IPS-18a (cell line): ENCODE measurements at regions not wholly inside any gene's neighbourhood (a gene's known extent, or its start where the extent isn't known, plus 50 kb on each side); places are given as distances from the start of the nearest gene placed in this dataset.
"Not testable (repeated sequence)": the region's sequence is repeated elsewhere in the genome, so short reads cannot be mapped to it uniquely, and the experiment has no call there.

Experiments
- H3K27ac ChIP-seq: one replicate; pipeline ENCODE4 v1.5.1; 2013; ENCODE audit warnings: low read length
- H3K27me3 ChIP-seq: one replicate; pipeline ENCODE4 v1.6.1; 2013; ENCODE audit warnings: mild to moderate bottlenecking, low read length; ENCODE audit not compliant: control insufficient read depth, insufficient read depth
- H3K36me3 ChIP-seq: one replicate; pipeline ENCODE4 v1.6.1; 2013; ENCODE audit warnings: low read depth, low read length; ENCODE audit not compliant: control insufficient read depth
- H3K4me1 ChIP-seq: one replicate; pipeline ENCODE4 v1.6.1; 2013; ENCODE audit warnings: low read depth, low read length; ENCODE audit not compliant: control insufficient read depth
- H3K4me3 ChIP-seq: one replicate; pipeline ENCODE4 v1.5.1; 2013; ENCODE audit warnings: low read length
- H3K9ac ChIP-seq: one replicate; pipeline ENCODE4 v1.6.1; 2013; ENCODE audit warnings: mild to moderate bottlenecking, low read length, moderate library complexity
- H3K9me3 ChIP-seq: one replicate; pipeline ENCODE4 v1.6.1; 2013; ENCODE audit warnings: low read depth, low read length; ENCODE audit not compliant: control insufficient read depth

DNA sequence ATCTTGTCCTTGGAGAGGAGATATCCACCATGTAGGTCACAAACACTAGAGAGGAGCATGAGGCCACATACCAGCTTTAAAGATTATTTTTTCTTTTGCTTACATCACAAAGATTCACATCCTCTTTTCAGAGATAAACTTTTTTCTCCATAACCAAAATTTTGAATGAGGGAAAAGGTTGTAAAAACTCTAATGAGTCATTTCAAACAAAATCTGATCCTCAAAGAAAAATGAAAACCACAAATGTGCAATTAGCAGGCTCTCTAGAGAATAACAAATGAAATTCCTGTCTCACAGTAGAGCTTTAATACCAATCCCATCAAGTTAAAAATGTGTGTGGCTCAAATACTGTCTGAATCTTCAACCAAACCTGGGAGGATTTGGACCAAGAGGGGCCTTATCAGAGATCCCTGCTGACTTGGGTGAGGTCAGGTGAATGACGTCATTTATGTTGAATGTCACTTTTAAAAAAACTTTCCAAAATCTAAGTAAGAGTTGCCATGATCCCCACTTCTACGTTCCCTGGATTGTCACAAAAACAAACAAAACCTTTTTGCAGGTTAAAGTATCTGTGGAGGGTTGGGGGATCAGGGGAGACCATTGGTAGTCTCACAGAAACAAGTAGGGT, 261.5 kb upstream of the NPSR1 start:
- no peak overlapping the region for H3K27ac ChIP-seq
- no peaks in the 10 kb centered on the region for H3K9me3 ChIP-seq
- no peak overlapping the region for H3K4me3 ChIP-seq
- no peaks in the 10 kb centered on the region for H3K27me3 ChIP-seq
- no peak overlapping the region for H3K9ac ChIP-seq
- H3K36me3 ChIP-seq: no peaks in the 10 kb centered on the region
- peaks cover 32% of the 10 kb centered on the region for H3K4me1 ChIP-seq

DNA sequence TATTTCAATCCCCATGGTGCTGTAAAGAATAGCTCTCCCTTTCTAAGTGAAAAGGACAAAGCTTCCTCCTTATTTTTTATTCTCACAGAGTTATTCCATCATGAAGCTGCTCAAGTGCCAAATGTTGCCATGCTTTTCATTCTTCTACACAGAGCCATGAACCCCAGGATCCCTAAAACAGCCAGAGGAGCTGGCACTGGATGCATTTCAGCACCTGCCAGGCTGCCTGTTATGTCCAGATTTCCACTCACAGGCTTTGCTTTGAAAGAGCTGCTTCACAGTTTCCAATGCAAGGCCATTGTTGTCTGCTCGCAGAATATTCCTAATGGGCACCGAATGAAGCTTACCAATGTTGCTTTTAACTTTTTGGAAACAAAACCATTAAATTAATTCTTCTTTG, 256.2 kb upstream of the NPSR1 start:
- Histone ChIP-seq H3K27me3 (no peaks in the 10 kb centered on the region), H3K9me3 (no peaks in the 10 kb centered on the region), H3K27ac (no peak overlapping the region)

DNA sequence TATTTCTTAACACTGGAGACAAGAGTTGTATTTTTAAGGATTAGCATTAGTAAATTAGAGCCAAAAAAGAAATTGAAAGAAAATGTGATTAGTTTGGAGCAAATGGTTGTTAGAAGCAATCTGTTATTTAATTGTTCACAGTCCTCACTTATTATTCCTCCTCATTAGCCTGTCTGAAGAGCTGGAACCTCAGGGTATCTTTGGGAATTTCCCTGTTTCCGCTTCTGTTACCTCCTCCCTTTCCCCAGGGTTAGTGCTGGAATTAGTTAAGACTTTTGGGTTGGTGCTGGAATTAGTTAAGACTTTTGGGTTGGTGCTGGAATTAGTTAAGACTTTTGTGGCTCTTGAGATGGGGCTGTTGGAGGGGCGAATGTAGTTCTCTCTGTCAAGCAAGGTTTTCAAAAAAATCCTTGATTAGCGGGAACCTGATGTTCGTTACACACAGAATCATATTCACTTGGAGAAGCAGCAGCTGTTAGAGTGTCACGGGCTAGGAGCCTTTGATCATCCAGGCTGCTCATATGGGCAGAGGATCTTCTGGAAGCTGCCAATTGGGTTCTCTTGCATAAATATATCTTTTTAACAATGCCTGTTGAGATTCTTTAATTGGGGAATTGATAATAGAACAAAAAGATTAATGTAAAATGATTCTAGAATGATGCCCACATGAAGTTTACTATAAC, 251.0 kb upstream of the NPSR1 start:
- H3K4me3 ChIP-seq: no peak overlapping the region
- no peaks in the 10 kb centered on the region for H3K27me3 ChIP-seq
- no peak overlapping the region for H3K9ac ChIP-seq
- H3K36me3 ChIP-seq: no peaks in the 10 kb centered on the region
- H3K27ac ChIP-seq: no peak overlapping the region
- H3K4me1 ChIP-seq: peaks cover 5% of the 10 kb centered on the region
- H3K9me3 ChIP-seq: no peaks in the 10 kb centered on the region

More for the DNA sequence above, 256.2 kb upstream of the NPSR1 start:
- no peaks in the 10 kb centered on the region for H3K36me3 ChIP-seq
- H3K4me3 ChIP-seq: no peak overlapping the region
- H3K9ac ChIP-seq: no peak overlapping the region
- peaks cover 5% of the 10 kb centered on the region for H3K4me1 ChIP-seq

DNA sequence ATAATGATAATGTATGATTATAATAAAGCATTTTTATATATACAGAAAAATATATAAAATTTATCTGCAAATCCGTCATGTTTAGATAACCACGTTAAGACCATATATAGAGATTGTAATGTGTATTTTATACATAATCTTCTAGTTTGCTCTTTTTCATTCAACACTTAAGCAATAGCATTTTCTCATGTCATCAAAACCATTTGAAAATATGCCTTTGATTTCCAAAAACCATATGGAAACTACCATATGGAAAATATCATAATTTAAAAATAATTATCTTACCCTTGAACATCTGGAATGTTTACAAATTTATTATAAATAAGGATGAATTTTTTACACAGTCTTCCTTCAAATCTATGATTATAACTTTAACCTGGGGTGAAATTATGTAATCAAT, 250.4 kb upstream of the NPSR1 start:
- Histone ChIP-seq H3K4me1 (peaks cover 5% of the 10 kb centered on the region), H3K9me3 (no peaks in the 10 kb centered on the region), H3K36me3 (no peaks in the 10 kb centered on the region), H3K9ac (no peak overlapping the region), H3K27ac (no peak overlapping the region), H3K27me3 (no peaks in the 10 kb centered on the region), H3K4me3 (no peak overlapping the region)

DNA sequence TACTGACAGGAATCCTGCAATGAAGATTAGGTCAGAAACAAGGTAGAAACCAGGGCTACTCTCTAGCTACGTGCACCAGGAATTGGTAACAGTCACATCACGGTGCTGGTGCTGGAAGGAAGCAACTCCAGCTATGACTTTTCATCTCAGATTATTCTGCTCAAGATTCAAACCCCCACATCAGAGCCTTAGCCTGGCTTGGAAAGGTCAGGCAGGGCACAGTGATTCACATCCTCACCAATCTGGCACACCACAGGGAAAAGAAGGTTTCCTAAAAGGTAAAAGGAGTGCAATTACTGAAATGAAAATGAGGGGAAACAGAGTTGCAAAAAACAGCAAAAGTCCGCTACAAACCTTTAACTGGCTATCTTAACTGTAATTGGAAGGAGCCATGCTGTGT, 240.2 kb upstream of the NPSR1 start:
- Histone ChIP-seq H3K27ac (no peak overlapping the region), H3K27me3 (no peaks in the 10 kb centered on the region), H3K4me3 (no peak overlapping the region), H3K4me1 (peaks cover 3% of the 10 kb centered on the region), H3K9ac (no peak overlapping the region), H3K9me3 (no peaks in the 10 kb centered on the region), H3K36me3 (no peaks in the 10 kb centered on the region)

DNA sequence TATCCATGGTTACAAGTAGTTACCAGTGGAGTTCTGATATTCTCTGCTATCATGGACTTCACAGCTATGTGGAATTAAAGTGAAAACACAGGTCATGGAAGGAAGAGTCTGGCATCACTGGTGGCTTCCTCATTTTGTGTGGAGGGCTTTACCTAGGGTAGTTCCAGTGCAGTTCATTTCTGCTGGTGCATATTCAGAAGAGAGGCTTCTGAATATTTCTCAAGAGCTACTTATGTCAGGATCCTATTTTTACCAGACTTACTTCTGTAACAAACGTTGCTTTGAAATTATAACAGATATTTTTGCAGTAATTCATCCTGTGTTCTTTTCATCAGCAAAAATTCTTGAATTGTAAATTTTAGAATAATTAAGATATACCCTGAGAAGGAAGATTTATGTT, 236.5 kb upstream of the NPSR1 start:
- Histone ChIP-seq H3K27me3 (no peaks in the 10 kb centered on the region), H3K9me3 (no peaks in the 10 kb centered on the region), H3K36me3 (no peaks in the 10 kb centered on the region), H3K27ac (no peak overlapping the region), H3K4me1 (peaks cover 3% of the 10 kb centered on the region), H3K9ac (no peak overlapping the region), H3K4me3 (no peak overlapping the region)

DNA sequence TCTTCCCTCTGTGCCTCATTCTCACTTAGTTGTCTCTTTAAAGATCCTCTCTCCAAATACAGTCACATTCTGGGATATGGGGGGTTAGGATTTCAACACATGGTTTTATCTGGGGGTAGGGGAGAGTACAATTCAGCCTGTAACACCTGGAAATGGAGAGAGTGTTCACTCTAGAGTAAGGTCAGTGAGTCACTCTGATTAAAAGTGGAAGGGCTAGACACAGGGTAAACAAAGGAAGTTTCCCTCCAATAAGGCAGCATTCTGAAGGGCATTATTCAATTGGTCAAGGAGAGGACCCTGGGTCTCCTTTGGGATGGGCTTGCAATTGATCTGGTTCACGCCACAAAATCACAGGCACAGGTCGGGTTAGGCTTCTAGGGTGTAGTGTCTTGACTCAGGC, 232.8 kb upstream of the NPSR1 start:
- no peaks in the 10 kb centered on the region for H3K27me3 ChIP-seq
- H3K4me1 ChIP-seq: no peaks in the 10 kb centered on the region
- no peak overlapping the region for H3K9ac ChIP-seq
- no peak overlapping the region for H3K27ac ChIP-seq
- H3K36me3 ChIP-seq: no peaks in the 10 kb centered on the region
- no peak overlapping the region for H3K4me3 ChIP-seq
- H3K9me3 ChIP-seq: no peaks in the 10 kb centered on the region

DNA sequence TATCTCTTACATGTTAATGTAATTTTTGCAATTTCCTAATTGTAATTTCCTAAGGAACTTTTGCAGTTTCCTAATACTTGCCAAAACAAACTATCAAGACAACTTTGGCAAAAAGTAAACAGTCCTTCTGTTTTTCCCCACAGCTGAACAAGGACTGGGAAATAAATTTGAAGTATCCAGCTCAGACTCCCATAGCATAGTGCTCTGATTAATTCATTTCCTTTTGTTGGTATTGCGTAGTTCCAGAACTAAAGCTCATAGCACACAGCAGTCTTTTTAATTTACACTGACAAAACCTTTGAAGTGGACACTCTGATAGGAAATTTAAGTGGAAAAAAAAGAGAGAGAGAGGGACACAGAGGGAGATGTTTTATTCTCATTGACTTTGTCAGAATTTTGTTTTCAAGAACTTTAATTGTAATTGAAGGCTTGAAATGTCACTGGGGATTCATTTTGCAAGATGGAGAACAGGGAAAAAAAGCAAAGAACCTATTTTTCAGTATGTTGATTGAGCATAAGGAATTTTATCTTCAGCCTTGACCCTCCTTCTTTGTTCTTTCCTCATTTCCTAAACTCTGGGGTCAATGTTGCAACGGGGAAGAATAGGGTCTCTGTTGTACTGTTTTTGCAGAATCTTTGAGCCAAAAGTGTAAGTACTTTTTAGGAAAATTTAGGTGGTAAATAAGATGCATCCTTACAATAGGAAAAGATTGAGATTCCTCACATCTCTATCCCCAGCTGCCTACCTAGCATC, 232.2 kb upstream of the NPSR1 start:
- H3K4me3 ChIP-seq: no peak overlapping the region
- H3K27ac ChIP-seq: no peak overlapping the region
- no peaks in the 10 kb centered on the region for H3K27me3 ChIP-seq
- H3K36me3 ChIP-seq: no peaks in the 10 kb centered on the region
- no peaks in the 10 kb centered on the region for H3K9me3 ChIP-seq
- H3K4me1 ChIP-seq: no peaks in the 10 kb centered on the region
- H3K9ac ChIP-seq: no peak overlapping the region

DNA sequence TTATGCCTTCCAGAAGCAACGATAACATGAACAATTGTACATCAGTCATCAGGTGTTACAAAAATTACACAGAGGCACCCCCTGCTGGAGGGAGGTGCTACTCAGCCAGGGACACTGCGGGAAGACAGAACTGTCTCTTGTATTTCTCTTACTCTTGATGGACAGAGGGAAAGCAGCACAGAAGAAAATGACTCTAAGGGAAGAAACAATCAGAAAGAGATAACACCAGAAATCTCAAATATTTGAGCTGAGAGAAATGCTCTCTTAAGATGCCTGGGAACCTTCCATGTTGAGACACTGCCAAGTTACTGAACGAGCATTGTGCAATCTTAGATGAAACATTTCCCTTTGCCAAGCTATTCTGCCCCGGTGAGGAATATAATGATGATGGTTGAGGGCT, 227.6 kb upstream of the NPSR1 start:
- no peak overlapping the region for H3K9ac ChIP-seq
- H3K9me3 ChIP-seq: no peaks in the 10 kb centered on the region
- no peaks in the 10 kb centered on the region for H3K4me1 ChIP-seq
- H3K27ac ChIP-seq: no peak overlapping the region
- no peak overlapping the region for H3K4me3 ChIP-seq
- H3K36me3 ChIP-seq: no peaks in the 10 kb centered on the region
- no peaks in the 10 kb centered on the region for H3K27me3 ChIP-seq

DNA sequence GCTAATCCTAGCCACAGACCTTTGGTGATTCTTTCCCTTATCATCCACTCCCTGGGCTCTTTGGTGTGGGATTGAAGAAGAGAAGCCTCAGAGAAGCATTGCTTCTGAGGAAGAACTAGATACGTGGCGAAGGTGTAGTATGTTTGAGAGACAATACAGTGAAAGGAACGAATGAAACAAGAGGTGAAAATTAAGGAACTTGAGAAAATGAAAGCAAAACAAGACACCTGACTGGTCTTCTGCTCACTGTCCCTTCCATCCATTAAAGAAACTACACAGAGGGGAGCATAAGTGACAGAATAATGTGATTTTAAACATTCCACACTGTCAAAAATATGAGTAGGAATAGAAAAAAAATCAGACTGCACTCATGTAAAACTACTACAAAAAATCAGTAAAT, 219.6 kb upstream of the NPSR1 start:
- Histone ChIP-seq H3K9me3 (no peaks in the 10 kb centered on the region), H3K36me3 (no peaks in the 10 kb centered on the region), H3K27ac (no peak overlapping the region), H3K9ac (no peak overlapping the region), H3K4me3 (no peak overlapping the region), H3K27me3 (no peaks in the 10 kb centered on the region), H3K4me1 (no peaks in the 10 kb centered on the region)

DNA sequence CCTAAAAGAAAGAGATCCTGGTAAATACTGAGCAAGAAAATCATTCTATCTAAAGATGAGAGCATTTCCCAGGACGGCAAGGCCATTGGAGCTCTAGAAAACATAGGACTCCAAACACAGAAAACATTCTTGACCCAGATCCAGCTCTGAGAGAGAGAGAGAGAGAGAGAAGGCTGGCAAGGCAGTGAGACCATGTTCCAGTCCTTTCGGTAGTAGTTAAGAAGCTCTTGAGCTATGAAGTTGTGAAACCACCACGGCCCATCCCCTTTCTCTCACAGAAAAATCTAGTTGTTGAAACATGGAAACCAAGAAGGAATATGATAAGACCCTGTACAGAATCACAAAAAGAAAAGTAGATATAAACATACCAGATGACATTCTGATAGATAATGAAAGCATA, 212.4 kb upstream of the NPSR1 start:
- H3K4me3 ChIP-seq: no peak overlapping the region
- H3K4me1 ChIP-seq: no peaks in the 10 kb centered on the region
- no peaks in the 10 kb centered on the region for H3K36me3 ChIP-seq
- no peak overlapping the region for H3K9ac ChIP-seq
- H3K9me3 ChIP-seq: no peaks in the 10 kb centered on the region
- H3K27me3 ChIP-seq: no peaks in the 10 kb centered on the region
- no peak overlapping the region for H3K27ac ChIP-seq

DNA sequence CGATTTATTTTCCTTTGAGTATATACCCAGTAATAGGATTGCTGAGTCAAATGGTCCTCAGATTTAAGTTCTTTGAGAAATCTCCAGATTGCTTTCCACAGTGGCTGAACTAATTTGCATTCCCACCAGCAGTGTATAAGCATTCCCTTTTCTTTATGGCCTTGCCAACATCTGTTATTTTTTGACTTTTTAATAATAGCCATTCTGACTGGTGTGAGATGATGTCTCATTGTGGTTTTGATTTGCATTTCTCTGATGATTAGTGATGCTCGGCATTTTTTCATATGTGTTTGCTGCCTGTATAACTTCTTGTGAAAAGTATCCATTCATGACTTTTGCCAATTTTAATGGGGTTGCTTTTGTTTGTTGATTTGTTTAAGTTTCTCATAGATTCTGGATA, 209.5 kb upstream of the NPSR1 start:
- H3K4me3 ChIP-seq, H3K36me3 ChIP-seq, H3K9ac ChIP-seq, H3K4me1 ChIP-seq, H3K27ac ChIP-seq, H3K9me3 ChIP-seq, H3K27me3 ChIP-seq: not testable (repeated sequence)
